ENCODE measurements at regions not wholly inside any gene's neighbourhood (a gene's known extent, or its start where the extent isn't known, plus 50 kb on each side); places are given as distances from the start of the nearest gene placed in this dataset.
"Not testable (repeated sequence)": the region's sequence is repeated elsewhere in the genome, so short reads cannot be mapped to it uniquely, and the experiment has no call there.

DNA sequence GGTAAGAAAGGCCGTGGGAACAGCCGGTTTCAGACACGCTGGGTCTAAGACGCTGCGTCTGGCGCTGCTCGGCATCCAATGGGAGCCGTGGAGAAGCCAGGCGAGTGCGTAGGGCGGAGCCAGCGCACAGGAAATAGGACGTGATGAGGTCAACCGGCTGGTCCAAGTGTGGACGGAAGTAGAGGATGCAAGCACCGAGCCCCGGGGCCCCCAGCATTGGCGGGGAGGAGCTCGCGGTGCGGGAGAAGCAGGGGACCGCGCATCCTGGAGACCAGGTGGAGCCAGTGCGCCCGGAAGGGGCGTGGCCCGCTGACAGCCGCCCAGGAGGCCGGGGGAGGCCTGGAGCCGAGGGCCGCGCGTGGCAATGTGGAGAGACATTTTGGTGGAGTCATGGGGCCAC, 3976.1 kb upstream of the TPTE start:
- H3K4me1 Mint-ChIP-seq; CTCF ChIA-PET; H3K9me3 Mint-ChIP-seq; POLR2A ChIA-PET; H3K27ac Mint-ChIP-seq; H3K4me3 Mint-ChIP-seq; H3K27me3 Mint-ChIP-seq (ENCODE audit: low read depth); DNase-seq (ENCODE audit: low spot score); ATAC-seq; H3K36me3 Mint-ChIP-seq: not testable (repeated sequence)

DNA sequence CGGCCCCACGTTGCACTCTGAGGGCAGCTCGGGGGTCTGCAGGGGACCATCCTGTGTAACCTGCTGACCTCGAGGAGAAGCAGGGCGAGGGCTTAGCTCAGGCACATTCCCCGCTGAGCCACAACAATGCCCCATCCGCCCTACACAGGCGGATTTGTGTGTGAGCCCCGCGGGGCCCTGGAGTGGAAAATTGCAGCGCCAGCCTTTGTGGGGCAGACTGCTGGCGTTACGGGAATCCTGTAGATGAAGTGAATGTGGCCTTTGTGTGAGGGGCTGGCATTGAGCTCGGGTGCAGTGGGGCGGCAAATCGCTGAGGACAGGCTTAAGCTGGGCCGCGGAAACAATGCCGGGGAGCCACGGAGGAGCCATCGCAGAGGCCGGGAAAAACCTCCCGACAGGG, 3970.3 kb upstream of the TPTE start:
- H3K36me3 Mint-ChIP-seq; H3K4me1 Mint-ChIP-seq; H3K9me3 Mint-ChIP-seq; H3K27me3 Mint-ChIP-seq (ENCODE audit: low read depth); H3K27ac Mint-ChIP-seq; POLR2A ChIA-PET; H3K4me3 Mint-ChIP-seq; DNase-seq (ENCODE audit: low spot score); CTCF ChIA-PET: not testable (repeated sequence)
- ATAC-seq = peak; percentile 70

DNA sequence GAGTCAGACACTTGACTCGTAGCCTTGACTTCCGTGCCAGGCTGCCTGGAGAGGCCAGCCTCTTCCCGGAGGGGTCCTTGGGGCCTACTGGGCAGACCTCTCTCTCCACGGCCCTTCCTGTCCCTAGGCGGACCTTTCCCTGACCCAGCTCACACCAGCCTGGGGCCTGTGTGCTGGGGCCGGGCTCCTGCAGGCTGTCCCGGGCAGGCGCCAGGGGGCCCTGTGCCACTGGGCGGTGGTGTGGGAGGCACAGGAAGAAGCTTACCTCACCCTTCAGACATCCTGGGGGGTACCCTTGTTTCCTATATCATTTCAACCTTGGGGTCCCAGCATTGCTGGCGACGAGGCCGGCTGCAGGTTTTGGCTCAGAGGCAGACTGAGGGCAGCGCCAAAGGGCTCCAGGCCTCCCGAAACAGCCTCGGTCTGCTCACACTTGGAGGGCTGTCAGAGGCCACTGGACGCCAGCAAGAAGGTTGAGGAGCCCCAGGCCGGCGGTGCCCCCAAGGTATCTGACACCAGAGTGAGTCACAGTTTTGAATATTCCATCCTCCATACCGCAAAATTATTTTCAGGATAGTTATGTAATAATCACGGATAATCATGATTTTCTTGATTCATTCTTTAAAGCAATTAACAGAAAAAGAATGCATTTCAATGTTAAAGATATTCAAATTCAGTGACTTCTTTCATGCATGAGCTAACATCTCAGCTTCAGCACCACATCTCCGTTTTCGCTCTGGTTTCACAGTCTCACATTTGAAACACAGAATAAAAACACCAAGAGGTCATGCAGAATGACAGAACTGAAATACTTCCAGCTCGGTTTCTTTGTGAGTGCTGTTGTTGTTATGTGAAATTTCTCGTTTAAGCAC, 3967.6 kb upstream of the TPTE start:
- H3K27ac Mint-ChIP-seq; DNase-seq (ENCODE audit: low spot score); H3K9me3 Mint-ChIP-seq; CTCF ChIA-PET; H3K27me3 Mint-ChIP-seq (ENCODE audit: low read depth); POLR2A ChIA-PET; H3K36me3 Mint-ChIP-seq; H3K4me1 Mint-ChIP-seq; ATAC-seq; H3K4me3 Mint-ChIP-seq: not testable (repeated sequence)

DNA sequence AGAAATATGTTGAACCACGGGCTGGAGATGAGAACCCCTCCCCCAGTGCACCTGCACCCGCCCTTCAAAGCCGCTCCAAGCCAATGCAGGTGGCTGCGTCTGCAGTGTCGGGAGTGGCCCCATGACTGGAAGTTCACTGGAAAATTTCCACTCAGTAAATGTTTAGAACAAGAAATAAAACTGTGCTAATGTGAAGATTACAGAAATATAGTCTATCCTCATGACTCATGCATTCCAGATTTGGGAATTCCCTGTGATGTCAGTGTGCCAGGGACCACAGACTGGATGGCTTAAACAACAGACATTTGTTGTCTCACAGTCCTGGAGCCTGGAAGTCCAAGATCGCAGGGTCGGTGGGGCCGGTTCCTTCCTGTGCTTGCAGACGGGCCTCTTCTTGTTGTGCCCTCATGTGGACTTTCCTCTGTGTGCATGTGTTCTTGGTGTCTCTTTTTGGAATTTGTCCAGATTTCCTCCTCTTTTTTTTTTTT, 3967.0 kb upstream of the TPTE start:
- H3K9me3 Mint-ChIP-seq; H3K27ac Mint-ChIP-seq; POLR2A ChIA-PET; H3K36me3 Mint-ChIP-seq; DNase-seq (ENCODE audit: low spot score); H3K27me3 Mint-ChIP-seq (ENCODE audit: low read depth); H3K4me3 Mint-ChIP-seq; CTCF ChIA-PET; ATAC-seq; H3K4me1 Mint-ChIP-seq: not testable (repeated sequence)

DNA sequence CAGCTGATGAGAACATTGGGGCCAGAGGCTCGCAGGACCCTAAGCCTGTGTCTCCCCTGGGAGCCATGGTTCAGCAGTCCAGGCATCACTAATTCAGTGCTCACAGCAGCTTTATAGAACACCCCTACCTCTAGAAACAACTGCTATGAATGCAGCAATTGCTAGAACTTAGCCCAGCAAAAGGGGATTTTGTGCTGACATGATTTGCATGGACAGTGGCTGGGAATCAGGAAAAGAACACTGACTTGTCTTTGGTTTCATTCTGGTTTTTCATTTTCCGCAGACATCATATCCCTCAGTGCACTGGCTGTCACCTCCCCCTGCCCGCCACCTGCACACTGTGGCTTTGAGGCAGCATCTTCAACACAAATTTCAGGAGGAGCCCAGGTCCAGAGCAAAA, 3964.9 kb upstream of the TPTE start:
- CTCF ChIA-PET; H3K27ac Mint-ChIP-seq; H3K4me1 Mint-ChIP-seq; POLR2A ChIA-PET; H3K4me3 Mint-ChIP-seq; H3K27me3 Mint-ChIP-seq (ENCODE audit: low read depth); ATAC-seq; H3K36me3 Mint-ChIP-seq; H3K9me3 Mint-ChIP-seq; DNase-seq (ENCODE audit: low spot score): not testable (repeated sequence)

DNA sequence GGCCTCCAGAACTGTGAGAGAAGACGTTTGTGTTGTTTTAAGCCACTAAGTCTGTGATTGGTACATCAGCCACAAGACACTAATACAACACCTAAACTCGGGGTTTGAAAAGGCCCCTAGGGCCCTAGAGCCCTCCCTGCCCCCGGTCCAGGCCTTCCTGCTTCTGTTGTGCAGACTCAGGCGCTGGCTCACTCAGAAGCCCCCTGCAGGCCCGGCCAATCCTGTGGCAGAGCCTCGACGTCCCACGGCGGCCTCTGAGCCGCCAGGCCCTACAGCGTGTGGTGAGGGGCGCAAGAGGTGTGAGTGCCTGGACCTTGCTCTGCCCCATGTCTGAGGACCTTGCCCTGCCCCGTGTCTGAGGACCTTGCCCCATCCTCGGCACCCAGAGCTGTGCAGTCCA, 3964.0 kb upstream of the TPTE start:
- H3K27ac Mint-ChIP-seq; DNase-seq (ENCODE audit: low spot score); H3K4me1 Mint-ChIP-seq; CTCF ChIA-PET; POLR2A ChIA-PET; H3K27me3 Mint-ChIP-seq (ENCODE audit: low read depth); H3K4me3 Mint-ChIP-seq; H3K9me3 Mint-ChIP-seq; H3K36me3 Mint-ChIP-seq: not testable (repeated sequence)
- peak; percentile 64 for ATAC-seq

DNA sequence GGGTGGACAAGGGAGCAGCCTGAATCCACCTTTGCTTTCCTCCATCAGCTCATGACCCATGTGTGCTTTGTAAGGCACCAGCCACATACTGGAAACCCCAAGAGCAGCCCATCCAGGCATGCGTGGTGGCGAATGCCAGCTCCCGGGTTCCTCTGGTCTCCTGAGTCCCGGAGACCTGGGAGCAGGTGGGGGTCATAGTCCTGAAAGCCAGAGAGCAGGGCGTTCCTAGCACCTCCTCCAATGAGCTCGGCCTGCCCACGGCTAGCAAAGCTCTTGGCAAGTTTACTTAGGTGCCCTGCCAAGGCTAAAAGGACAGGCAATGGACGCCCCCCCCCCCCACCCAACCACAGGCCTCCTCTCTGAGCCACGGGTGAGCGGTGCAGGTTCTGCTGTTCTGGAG, 3960.2 kb upstream of the TPTE start:
- H3K4me3 Mint-ChIP-seq; CTCF ChIA-PET; H3K27ac Mint-ChIP-seq; H3K27me3 Mint-ChIP-seq (ENCODE audit: low read depth); POLR2A ChIA-PET; H3K4me1 Mint-ChIP-seq; H3K9me3 Mint-ChIP-seq; H3K36me3 Mint-ChIP-seq; DNase-seq (ENCODE audit: low spot score); ATAC-seq: not testable (repeated sequence)

DNA sequence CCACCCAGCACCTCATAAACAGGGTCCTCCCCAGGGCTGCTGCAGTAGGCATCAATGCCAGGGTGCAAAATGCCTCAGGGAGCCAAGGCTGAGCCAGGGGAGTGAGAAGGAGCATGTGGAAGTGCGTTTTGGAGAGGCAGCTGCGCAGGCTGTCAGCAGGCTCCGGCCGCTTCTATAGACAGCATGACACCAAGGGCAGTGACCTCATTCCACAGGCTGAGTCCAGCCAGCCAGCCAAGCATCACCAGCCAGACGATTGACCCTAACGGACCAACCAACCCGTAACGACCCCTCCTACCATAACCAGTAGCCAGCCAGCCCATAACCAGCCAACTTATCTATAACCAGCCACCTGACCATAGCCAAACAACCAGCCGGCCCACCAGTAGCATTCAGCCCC, 3959.8 kb upstream of the TPTE start:
- H3K27ac Mint-ChIP-seq; H3K27me3 Mint-ChIP-seq (ENCODE audit: low read depth); CTCF ChIA-PET; ATAC-seq; H3K36me3 Mint-ChIP-seq; H3K9me3 Mint-ChIP-seq; POLR2A ChIA-PET; DNase-seq (ENCODE audit: low spot score); H3K4me1 Mint-ChIP-seq; H3K4me3 Mint-ChIP-seq: not testable (repeated sequence)

DNA sequence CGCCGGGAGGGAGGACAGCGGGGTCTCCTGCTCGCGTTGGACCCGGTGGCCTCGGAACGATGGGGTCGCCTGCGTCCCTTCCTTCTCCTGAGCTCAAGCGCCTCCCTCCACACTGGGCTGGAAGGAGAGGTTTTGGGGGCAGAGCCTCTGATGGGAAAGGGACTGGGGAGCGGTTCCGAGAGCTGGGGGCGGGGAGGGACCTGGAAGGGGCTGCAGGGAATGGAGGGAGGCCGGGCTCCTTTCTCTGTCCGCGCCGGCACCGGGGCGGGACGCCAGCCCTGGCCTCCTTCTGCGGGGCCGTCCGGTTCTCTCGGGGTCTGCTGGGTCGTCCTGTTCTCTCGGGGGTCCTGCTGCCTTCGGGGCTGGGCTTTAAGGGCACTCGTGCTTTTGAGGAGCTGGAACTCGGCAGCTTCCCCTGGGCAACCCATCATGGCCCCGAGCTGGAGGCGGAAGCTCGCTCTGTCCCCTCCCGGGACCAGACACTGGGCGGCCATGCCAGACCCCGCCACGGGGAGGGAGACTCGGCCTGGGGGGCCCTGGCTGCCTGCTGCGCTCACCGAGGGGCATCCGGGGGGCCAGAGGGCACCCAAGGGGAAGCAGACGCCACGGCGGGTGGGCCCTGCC, 3956.7 kb upstream of the TPTE start:
- H3K4me1 Mint-ChIP-seq; H3K36me3 Mint-ChIP-seq; DNase-seq (ENCODE audit: low spot score); H3K9me3 Mint-ChIP-seq; CTCF ChIA-PET; POLR2A ChIA-PET; H3K27me3 Mint-ChIP-seq (ENCODE audit: low read depth); H3K27ac Mint-ChIP-seq; H3K4me3 Mint-ChIP-seq: not testable (repeated sequence)
- peak; percentile 51 for ATAC-seq

DNA sequence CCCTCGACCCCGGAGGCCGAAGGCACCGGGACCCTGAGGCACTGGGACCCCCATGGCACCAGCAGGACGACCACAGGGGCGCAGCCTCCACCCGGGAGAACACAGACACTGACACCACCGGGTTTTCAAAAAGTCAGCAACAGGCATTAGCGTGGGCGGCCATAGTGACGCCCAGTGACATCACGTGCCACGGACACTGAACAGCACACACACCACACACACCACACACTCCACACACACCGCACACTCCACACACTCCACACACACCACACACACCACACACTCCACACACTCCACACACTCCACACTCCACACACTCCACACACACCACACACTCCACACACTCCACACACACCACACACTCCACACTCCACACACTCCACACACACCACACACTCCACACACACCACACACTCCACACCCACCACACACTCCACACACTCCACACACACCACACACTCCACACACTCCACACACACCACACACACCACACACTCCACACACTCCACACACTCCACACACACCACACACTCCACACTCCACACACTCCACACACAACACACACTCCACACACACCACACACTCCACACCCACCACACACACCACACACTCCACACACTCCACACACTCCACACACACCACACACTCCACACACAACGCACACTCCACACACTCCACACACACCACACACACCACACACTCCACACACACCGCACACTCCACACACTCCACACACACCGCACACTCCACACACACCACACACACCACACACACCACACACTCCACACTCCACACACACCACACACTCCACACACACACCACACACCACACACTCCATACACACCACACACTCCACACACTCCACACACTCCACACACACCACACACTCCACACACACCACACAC, 3955.9 kb upstream of the TPTE start:
- H3K36me3 Mint-ChIP-seq; CTCF ChIA-PET; DNase-seq (ENCODE audit: low spot score); H3K27me3 Mint-ChIP-seq (ENCODE audit: low read depth); H3K4me1 Mint-ChIP-seq; H3K9me3 Mint-ChIP-seq; H3K27ac Mint-ChIP-seq; H3K4me3 Mint-ChIP-seq; POLR2A ChIA-PET; ATAC-seq: not testable (repeated sequence)

DNA sequence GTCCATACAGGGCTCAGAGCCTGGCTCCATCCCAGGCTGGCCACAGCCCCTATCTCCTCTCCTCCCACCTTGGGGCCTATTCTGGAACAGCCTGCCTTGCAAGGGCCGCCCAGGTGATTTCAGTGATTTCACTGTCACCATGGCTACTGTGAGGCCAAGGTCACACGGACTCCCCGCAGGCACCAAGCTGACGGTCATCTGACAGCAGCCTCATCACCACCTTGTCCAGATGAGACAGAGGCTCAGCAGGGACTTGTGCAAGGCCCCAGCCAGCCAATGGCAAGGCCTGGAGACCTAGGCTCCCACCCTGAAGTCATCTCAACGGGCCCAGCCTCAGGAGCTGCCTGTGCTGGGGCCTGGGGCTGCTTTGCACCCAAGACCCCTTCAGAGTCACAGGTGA, 3953.8 kb upstream of the TPTE start:
- H3K4me3 Mint-ChIP-seq; CTCF ChIA-PET; H3K27me3 Mint-ChIP-seq (ENCODE audit: low read depth); H3K27ac Mint-ChIP-seq; H3K4me1 Mint-ChIP-seq; ATAC-seq; H3K9me3 Mint-ChIP-seq; POLR2A ChIA-PET; DNase-seq (ENCODE audit: low spot score); H3K36me3 Mint-ChIP-seq: not testable (repeated sequence)

DNA sequence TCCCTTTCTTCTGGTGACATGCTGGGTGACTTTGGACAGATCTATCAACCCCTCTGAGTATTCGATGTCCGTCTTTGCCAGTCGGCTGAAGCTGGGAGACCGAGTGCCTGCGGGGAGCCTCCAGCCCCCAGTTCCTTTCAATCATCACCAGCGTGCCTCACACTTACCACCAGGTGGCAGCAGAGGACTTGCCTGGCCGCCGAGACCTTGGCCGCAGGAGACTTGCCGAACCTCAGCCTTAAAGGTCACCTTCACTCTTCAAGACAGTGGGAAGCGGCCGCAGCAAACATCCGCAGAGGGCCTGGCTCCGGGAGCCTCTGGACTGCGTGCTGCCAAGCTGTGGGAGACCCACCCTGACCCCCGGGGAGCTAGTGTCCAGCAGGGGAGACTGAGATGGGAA, 3952.2 kb upstream of the TPTE start:
- POLR2A ChIA-PET; H3K4me1 Mint-ChIP-seq; H3K4me3 Mint-ChIP-seq; H3K27ac Mint-ChIP-seq; CTCF ChIA-PET; DNase-seq (ENCODE audit: low spot score); H3K9me3 Mint-ChIP-seq; H3K36me3 Mint-ChIP-seq; H3K27me3 Mint-ChIP-seq (ENCODE audit: low read depth): not testable (repeated sequence)
- peak; percentile 58 for ATAC-seq

Measured in WTC11 (cell line).